Endodermal cell (in vitro differentiated cells): ENCODE measurements at regions not wholly inside any gene's neighbourhood (a gene's known extent, or its start where the extent isn't known, plus 50 kb on each side); places are given as distances from the start of the nearest gene placed in this dataset.

Experiments
- DNase-seq: peaks from one replicate; pipeline ENCODE4 v3.0.0-alpha.2; 2017
- H3K27ac ChIP-seq: 2 replicates; pipeline ENCODE4 v1.5.1; 2013; ENCODE audit warnings: mild to moderate bottlenecking, low read depth, low read length, moderate library complexity
- H3K27me3 ChIP-seq: 2 replicates; pipeline ENCODE4 v1.6.1; 2013; ENCODE audit warnings: mild to moderate bottlenecking, low read length, moderate library complexity; ENCODE audit not compliant: insufficient read depth, control insufficient read depth, poor library complexity, severe bottlenecking
- H3K36me3 ChIP-seq: 2 replicates; pipeline ENCODE4 v1.7.0; 2013; ENCODE audit warnings: mild to moderate bottlenecking, low read length, moderate library complexity; ENCODE audit not compliant: control insufficient read depth, insufficient read depth
- H3K4me1 ChIP-seq: one replicate; pipeline ENCODE4 v1.7.0; 2013; ENCODE audit warnings: low read length; ENCODE audit not compliant: control insufficient read depth, insufficient read depth
- H3K4me3 ChIP-seq: 2 replicates; pipeline ENCODE4 v1.5.1; 2013; ENCODE audit warnings: mild to moderate bottlenecking, low read length, moderate library complexity
- H3K9ac ChIP-seq: 2 replicates; pipeline ENCODE4 v1.6.1; 2013; ENCODE audit warnings: mild to moderate bottlenecking, low read length, moderate library complexity; ENCODE audit not compliant: poor library complexity, severe bottlenecking; ENCODE audit errors: extremely low read depth
- H3K9me3 ChIP-seq: 2 replicates; pipeline ENCODE4 v1.6.1; 2013; ENCODE audit warnings: mild to moderate bottlenecking, low read length, moderate library complexity; ENCODE audit not compliant: control insufficient read depth
- H3K27ac Mint-ChIP-seq: 2 replicates; pipeline ENCODE4 v1.8.0; 2020; ENCODE audit warnings: mixed read lengths
- H3K27me3 Mint-ChIP-seq: 2 replicates; pipeline ENCODE4 v1.8.0; 2021; ENCODE audit warnings: mild to moderate bottlenecking, mixed read lengths; ENCODE audit not compliant: insufficient read depth
- H3K36me3 Mint-ChIP-seq: 2 replicates; pipeline ENCODE4 v1.8.0; 2020; ENCODE audit warnings: low read depth, mixed read lengths
- H3K4me1 Mint-ChIP-seq: 2 replicates; pipeline ENCODE4 v1.8.0; 2020; ENCODE audit warnings: mixed read lengths
- H3K4me3 Mint-ChIP-seq: 2 replicates; pipeline ENCODE4 v1.8.0; 2020; ENCODE audit warnings: mild to moderate bottlenecking, moderate library complexity, mixed read lengths
- H3K9me3 Mint-ChIP-seq: 2 replicates; pipeline ENCODE4 v1.8.0; 2020; ENCODE audit warnings: mild to moderate bottlenecking, mixed read lengths
- WGBS, 2 experiments: methylation state at CpG; one replicate each; pipeline versions ENCODE4 v1.1.5 to v1.1.7; 2013; ENCODE audit warnings: missing lambda C conversion rate in 2 of 2, mixed read lengths in 1 of 2; ENCODE audit not compliant: insufficient coverage in 1 of 2, insufficient read length in 1 of 2; 5-methylcytosine and 5-hydroxymethylcytosine counted together
- TF ChIP-seq, protein P1 (sequence below): fragments of 200-600 bp; sonication (generic); conservative IDR thresholded peaks from 2 replicates; pipeline ENCODE4 v1.5.0; 2021; ENCODE audit warnings: antibody characterized with exemption, mild to moderate bottlenecking

- Histone ChIP-seq H3K27ac (no peak overlapping the region), H3K9ac (no peak overlapping the region), H3K4me1 (no peaks in the 10 kb centered on the region), H3K9me3 (peaks cover 28% of the 10 kb centered on the region), H3K27me3 (no peaks in the 10 kb centered on the region), H3K4me3 (no peak overlapping the region), H3K36me3 (no peaks in the 10 kb centered on the region)
- peaks cover 3% of the 10 kb centered on the region for H3K36me3 Mint-ChIP-seq
- TF ChIP-seq, protein P1, sequence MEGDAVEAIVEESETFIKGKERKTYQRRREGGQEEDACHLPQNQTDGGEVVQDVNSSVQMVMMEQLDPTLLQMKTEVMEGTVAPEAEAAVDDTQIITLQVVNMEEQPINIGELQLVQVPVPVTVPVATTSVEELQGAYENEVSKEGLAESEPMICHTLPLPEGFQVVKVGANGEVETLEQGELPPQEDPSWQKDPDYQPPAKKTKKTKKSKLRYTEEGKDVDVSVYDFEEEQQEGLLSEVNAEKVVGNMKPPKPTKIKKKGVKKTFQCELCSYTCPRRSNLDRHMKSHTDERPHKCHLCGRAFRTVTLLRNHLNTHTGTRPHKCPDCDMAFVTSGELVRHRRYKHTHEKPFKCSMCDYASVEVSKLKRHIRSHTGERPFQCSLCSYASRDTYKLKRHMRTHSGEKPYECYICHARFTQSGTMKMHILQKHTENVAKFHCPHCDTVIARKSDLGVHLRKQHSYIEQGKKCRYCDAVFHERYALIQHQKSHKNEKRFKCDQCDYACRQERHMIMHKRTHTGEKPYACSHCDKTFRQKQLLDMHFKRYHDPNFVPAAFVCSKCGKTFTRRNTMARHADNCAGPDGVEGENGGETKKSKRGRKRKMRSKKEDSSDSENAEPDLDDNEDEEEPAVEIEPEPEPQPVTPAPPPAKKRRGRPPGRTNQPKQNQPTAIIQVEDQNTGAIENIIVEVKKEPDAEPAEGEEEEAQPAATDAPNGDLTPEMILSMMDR: no peak
- H3K4me1 Mint-ChIP-seq: peaks cover 12% of the 10 kb centered on the region
- peaks cover 22% of the 10 kb centered on the region for H3K27me3 Mint-ChIP-seq
- H3K27ac Mint-ChIP-seq: no peak overlapping the region
- WGBS, 2 experiments: 89% methylated on average over 2 of the region's 2 CpGs; no CpG with 5 or more reads in 1 of the 2 experiments
- H3K4me3 Mint-ChIP-seq: no peak overlapping the region
- no peak for DNase-seq
- H3K9me3 Mint-ChIP-seq: peaks cover 25% of the 10 kb centered on the region
Observed at GRCh38 chr11:13090228-13090708, 81.2 kb downstream of the RASSF10 start.

GRCh38 chr11:13091373-13091772 is 82.3 kb downstream of the RASSF10 start:
- Histone ChIP-seq H3K36me3 (no peaks in the 10 kb centered on the region), H3K27ac (no peak overlapping the region), H3K27me3 (no peaks in the 10 kb centered on the region), H3K4me1 (no peaks in the 10 kb centered on the region), H3K9me3 (peaks cover 28% of the 10 kb centered on the region), H3K9ac (no peak overlapping the region), H3K4me3 (no peak overlapping the region)
- H3K36me3 Mint-ChIP-seq: peaks cover 3% of the 10 kb centered on the region
- peaks cover 25% of the 10 kb centered on the region for H3K9me3 Mint-ChIP-seq
- H3K4me3 Mint-ChIP-seq: no peak overlapping the region
- no peak for DNase-seq
- H3K4me1 Mint-ChIP-seq: peaks cover 12% of the 10 kb centered on the region
- TF ChIP-seq, protein P1: no peak
- peaks cover 14% of the 10 kb centered on the region for H3K27me3 Mint-ChIP-seq
- H3K27ac Mint-ChIP-seq: no peak overlapping the region

DNA sequence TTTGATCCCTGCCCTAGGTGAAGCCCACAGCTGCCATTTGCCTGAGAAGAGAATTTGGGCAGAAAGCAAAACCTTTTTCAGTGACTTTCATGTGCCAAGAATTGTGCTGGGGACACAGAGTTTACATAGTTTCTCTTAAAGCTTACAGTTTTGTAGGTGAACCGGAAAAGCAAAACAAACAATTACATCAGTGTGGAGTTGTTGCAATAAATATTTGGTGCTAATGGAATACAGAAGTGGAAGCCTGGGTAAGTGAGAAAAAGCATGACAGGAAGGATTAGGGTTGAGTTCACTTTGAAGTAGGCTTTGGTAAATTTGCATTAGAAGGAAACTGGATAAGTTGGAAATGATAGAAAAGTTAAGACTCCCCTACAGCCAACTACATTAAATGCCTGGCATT is 82.7 kb downstream of the RASSF10 start:
- WGBS, 2 experiments: 90 to 91% methylated on average over 1 of the region's 1 CpG
- Mint-ChIP-seq H3K4me1 (peaks cover 12% of the 10 kb centered on the region), H3K27me3 (peaks cover 10% of the 10 kb centered on the region), H3K36me3 (peaks cover 3% of the 10 kb centered on the region), H3K27ac (no peak overlapping the region), H3K4me3 (no peak overlapping the region), H3K9me3 (peaks cover 25% of the 10 kb centered on the region)
- Histone ChIP-seq H3K4me3 (no peak overlapping the region), H3K36me3 (no peaks in the 10 kb centered on the region), H3K9me3 (peaks cover 28% of the 10 kb centered on the region), H3K9ac (no peak overlapping the region), H3K4me1 (no peaks in the 10 kb centered on the region), H3K27ac (no peak overlapping the region), H3K27me3 (no peaks in the 10 kb centered on the region)
- TF ChIP-seq, protein P1: no peak
- DNase-seq: no peak
